Subcutaneous abdominal adipose tissue (tissue), 5 donors: ENCODE measurements at regions not wholly inside any gene's neighbourhood (a gene's known extent, or its start where the extent isn't known, plus 50 kb on each side); places are given as distances from the start of the nearest gene placed in this dataset.

Source experiments
- H3K27ac ChIP-seq: one replicate; pipeline ENCODE4 v1.7.0; 2013; ENCODE audit warnings: low read depth, mild to moderate bottlenecking, inconsistent platforms, low read length, moderate library complexity
- H3K27me3 ChIP-seq, 5 donors: one replicate each; pipeline ENCODE4 v1.7.0; 2013; ENCODE audit warnings: low read length in 5 of 5, inconsistent platforms in 1 of 5; ENCODE audit not compliant: control insufficient read depth in 5 of 5, insufficient read depth in 4 of 5
- H3K36me3 ChIP-seq, 5 donors: one replicate each; pipeline ENCODE4 v1.7.0; 2013; ENCODE audit warnings: low read length in 5 of 5; ENCODE audit not compliant: control insufficient read depth in 5 of 5, insufficient read depth in 5 of 5
- H3K4me1 ChIP-seq, 5 donors: one replicate each; pipeline ENCODE4 v1.7.0; 2013; ENCODE audit warnings: low read length in 5 of 5, mild to moderate bottlenecking in 3 of 5, moderate library complexity in 1 of 5; ENCODE audit not compliant: control insufficient read depth in 5 of 5, insufficient read depth in 5 of 5
- H3K4me3 ChIP-seq, 5 donors: one replicate each; pipeline ENCODE4 v1.7.0; 2013; ENCODE audit warnings: low read length in 5 of 5, low read depth in 1 of 5
- H3K9ac ChIP-seq, 5 donors: one replicate each; pipeline ENCODE4 v1.7.0; 2013; ENCODE audit warnings: low read length in 5 of 5, mild to moderate bottlenecking in 4 of 5, moderate library complexity in 3 of 5
- H3K9me3 ChIP-seq, 5 donors: one replicate each; pipeline ENCODE4 v1.7.0; 2013; ENCODE audit warnings: low read length in 5 of 5; ENCODE audit not compliant: control insufficient read depth in 5 of 5
- donor health status: healthy.
- donor health status: healthy.
- donor health status: healthy.
- donor health status: healthy.
- donor health status: healthy.

DNA sequence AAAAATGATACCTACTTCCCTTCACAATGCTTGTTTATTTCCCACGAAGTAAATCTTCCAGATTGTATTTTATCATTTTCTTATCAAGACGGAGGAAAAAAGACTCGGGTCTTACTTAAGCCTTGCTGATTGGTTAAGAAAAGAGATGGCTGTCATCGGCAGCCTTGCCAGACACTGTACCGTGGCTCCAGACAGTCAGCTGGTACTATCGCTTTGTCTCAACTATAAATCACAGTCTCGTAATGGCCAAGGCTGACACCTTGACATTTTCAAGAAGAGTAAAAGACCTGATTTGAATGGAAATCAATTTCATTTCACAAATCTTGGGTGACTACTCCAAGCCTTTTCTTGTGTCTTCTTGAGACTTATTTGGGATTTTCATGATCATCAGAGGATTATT, 868.0 kb downstream of the USP25 start:
- H3K27me3 ChIP-seq = no peaks in the 10 kb centered on the region
- H3K4me3 ChIP-seq = no peak overlapping the region
- no peaks in the 10 kb centered on the region for H3K9me3 ChIP-seq
- peaks cover 0 to 5% (median 0%) of the 10 kb centered on the region in 5 donors for H3K4me1 ChIP-seq
- H3K27ac ChIP-seq = no peak overlapping the region
- peaks cover 0 to 11% (median 3%) of the 10 kb centered on the region in 5 donors for H3K36me3 ChIP-seq
- H3K9ac ChIP-seq = no peak overlapping the region

DNA sequence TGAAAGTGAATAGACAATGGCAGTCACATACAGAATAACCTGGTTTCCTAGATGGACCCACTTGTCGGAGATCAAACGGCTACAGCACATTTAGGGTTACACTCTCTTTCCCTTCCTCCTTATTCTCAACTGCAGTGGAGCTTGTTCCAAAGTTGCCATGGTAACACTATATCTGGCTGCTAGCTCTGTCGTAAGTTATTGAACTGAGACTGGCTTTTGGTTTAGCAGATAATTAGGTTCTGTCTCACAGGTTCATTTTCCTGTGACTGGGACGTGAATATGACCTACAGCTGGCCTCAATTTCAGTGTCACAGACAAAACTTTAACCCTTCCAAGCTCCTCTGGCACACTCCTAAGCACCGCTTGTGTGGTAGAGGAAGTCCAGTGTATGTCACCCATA, 875.8 kb downstream of the USP25 start:
- Histone ChIP-seq H3K27ac (no peak overlapping the region), H3K36me3 (peaks cover 4 to 17% (median 10%) of the 10 kb centered on the region in 5 donors), H3K9ac (no peak overlapping the region), H3K4me1 (no peaks in the 10 kb centered on the region), H3K4me3 (no peak overlapping the region), H3K27me3 (no peaks in the 10 kb centered on the region), H3K9me3 (no peaks in the 10 kb centered on the region)

DNA sequence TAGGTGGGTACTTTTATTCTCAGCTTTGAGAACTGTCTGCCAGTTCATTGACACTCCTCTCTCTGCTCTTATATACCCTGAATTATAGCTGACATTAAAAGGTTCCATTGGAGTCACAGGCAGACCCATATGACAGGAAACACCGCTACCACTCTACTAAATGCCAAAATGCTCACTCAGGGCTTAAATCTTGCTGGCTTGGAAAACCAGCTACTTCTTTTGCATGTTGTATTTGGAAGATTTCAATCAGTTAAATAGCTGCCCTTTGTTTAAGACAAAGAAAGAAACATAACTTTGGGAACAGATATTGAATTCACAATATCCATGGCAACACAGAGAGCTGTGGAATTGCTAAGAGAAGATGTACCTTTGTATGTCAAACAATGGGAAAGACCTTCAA, 876.5 kb downstream of the USP25 start:
- Histone ChIP-seq H3K27ac (no peak overlapping the region), H3K9ac (no peak overlapping the region), H3K9me3 (no peaks in the 10 kb centered on the region), H3K27me3 (no peaks in the 10 kb centered on the region), H3K36me3 (peaks cover 4 to 17% (median 10%) of the 10 kb centered on the region in 5 donors), H3K4me3 (no peak overlapping the region), H3K4me1 (no peaks in the 10 kb centered on the region)

DNA sequence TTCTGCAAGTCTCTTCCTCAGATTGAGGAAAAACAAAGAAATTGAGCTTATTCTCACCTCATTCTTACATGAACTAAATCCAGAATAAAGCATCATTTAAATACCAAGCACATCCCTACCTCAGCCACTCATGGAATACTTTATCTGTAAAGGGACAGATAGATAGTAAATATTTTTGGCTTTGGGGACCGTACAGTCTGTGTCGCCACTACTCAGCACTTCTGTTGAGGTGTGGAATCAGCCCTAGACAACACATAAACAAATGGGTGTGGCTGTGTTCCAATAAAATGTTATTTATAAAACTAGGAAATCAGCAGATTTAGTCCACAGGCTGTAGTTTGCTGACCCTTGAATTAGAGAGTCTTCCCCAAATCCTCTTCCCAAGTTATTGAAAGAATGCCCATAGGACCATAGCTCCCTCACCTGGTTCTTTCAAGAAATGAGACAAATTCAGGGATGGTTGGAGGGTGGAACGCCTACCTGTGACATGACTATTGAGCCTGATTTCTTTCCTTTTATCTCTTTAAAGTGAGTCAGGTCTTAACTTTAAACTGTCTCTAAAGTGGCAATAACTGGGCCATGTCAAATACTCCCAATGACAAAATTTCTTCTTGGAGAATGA, 878.5 kb downstream of the USP25 start:
- Histone ChIP-seq H3K4me3 (no peak overlapping the region), H3K27me3 (no peaks in the 10 kb centered on the region), H3K27ac (no peak overlapping the region), H3K4me1 (no peaks in the 10 kb centered on the region), H3K9ac (no peak overlapping the region), H3K36me3 (peaks cover 5 to 17% (median 10%) of the 10 kb centered on the region in 5 donors), H3K9me3 (no peaks in the 10 kb centered on the region)

DNA sequence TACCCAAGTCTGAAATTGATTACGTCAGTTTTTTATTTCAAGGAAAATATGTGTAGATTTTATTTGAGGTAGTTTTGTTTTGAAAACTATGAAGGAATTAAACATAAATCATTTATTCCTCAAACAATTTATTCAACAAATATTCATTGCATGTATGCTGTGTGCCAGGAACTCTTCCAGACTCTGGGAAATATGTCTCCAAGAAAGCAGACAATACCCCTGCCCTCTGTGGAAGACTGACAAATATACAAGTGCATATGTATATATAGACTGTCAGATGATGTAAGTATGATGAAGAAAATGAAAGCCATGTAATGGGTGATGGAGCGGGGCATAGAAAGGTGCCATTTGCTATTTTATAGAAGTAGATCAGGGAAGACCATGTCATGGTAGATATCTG, 889.5 kb downstream of the USP25 start:
- Histone ChIP-seq H3K27me3 (no peaks in the 10 kb centered on the region), H3K36me3 (peaks cover 0 to 20% (median 8%) of the 10 kb centered on the region in 5 donors), H3K27ac (no peak overlapping the region), H3K9ac (no peak overlapping the region), H3K4me1 (no peaks in the 10 kb centered on the region), H3K9me3 (peaks cover 0 to 3% (median 0%) of the 10 kb centered on the region in 5 donors), H3K4me3 (no peak overlapping the region)

DNA sequence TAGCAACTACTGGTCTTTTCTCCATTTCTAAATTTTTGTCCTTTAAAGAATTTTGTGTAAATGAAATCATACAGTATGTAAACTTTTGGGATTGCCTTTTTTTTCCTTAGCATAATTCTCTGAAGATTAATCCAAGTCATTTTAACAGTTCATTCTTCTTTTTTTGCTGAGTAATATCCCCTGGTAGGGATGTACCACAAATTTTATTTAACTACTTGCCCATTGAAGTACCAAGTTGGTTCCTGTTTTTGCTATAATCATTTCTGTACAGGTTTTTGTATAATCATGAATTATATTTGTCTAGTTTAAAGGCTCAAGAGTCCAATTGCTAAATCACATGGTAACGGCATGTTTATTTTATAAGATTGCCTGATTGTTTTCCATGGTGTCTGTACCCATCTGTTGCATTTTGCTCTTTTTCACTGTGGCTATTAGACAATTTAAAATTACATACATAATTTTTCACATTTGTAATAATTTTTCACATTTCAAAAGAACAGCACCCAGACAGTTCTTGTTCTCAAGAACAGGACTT, 891.1 kb downstream of the USP25 start:
- H3K27ac ChIP-seq = no peak overlapping the region
- no peaks in the 10 kb centered on the region for H3K27me3 ChIP-seq
- H3K4me3 ChIP-seq = no peak overlapping the region
- H3K36me3 ChIP-seq = peaks cover 0 to 20% (median 8%) of the 10 kb centered on the region in 5 donors
- H3K9ac ChIP-seq = no peak overlapping the region
- peaks cover 0 to 3% (median 0%) of the 10 kb centered on the region in 5 donors for H3K9me3 ChIP-seq
- H3K4me1 ChIP-seq = peaks cover 0 to 5% (median 0%) of the 10 kb centered on the region in 5 donors

DNA sequence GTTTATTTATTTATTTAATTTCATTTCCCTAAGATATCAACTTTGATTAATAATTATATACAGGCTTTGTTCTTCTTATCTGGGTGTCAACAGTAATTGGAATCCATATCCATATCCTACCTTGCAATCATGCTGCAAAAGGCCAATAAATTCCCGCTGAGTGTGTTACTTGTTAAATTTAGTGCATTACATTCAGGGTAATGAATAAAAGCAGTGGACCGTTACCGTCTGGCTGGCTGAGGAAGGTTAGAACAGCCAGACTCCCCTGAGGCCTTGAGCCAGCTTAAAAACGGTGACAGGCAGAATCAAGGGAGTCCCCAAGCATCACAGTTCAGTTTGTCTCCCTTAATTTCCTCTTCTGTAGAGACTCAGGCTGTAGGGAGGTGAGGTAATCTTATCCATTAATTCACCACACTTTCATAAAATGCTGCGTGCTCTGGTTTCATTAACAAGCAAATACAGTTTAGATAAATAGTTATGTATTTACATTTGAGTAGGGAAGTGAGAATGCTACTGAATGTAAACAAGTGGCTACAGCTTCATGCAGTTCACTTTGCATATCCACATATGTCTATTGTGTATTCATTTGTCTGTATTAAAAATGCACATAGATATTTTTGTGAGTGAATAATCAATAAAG, 888.2 kb upstream of the CXADR start:
- Histone ChIP-seq H3K4me3 (no peak overlapping the region), H3K9me3 (peaks cover 0 to 1% (median 0%) of the 10 kb centered on the region in 5 donors), H3K36me3 (peaks cover 0 to 11% (median 8%) of the 10 kb centered on the region in 5 donors), H3K9ac (no peak overlapping the region), H3K4me1 (peaks cover 0 to 5% (median 0%) of the 10 kb centered on the region in 5 donors), H3K27ac (no peak overlapping the region), H3K27me3 (no peaks in the 10 kb centered on the region)

DNA sequence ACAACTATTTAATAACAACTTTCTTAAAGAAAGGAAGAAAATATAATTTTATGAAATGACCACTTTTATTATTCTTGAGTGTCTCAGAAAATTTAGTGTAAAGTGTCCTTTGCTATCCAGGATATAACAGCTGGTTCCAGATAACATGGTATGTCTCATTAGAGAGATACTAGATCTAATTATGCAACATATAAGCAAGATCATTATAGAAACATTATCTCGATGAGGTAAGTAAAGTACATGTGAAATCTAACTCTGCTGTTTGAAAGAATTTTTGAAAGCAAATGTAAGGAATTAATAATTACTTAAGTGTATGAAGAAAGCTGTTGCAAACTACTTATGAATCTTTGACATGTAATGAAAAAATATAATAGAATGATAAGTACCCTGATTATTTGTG, 887.4 kb upstream of the CXADR start:
- H3K4me1 ChIP-seq = peaks cover 0 to 5% (median 0%) of the 10 kb centered on the region in 5 donors
- no peak overlapping the region for H3K27ac ChIP-seq

DNA sequence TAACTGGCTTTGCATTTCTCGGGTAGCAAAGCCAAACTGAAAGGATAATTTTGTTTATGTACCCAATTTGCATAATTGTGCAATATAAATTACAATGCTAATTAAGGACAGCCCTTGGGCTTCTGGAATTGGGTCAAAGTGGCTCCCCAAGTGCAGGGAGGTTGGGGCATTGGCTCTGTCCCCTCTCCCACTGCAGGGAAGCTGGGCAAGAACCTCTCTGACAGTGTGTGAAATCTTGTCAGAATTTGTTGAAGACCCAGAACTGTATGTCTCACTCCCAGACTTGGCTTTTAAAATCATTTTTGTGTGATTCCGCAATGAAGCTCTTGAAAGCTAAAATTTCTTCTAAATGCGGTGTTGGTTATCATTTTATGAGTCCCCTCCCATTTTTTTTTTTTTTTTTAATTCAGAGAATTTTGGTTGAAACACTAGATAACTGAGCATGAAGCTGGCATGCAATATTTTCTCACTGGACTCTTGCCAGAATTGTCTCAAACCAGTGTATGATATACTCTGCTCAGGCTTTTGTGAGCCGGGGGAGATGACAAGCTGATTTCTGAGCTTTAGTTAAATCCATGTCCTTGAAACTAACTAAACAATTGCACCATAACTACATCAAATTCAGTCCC, 878.9 kb upstream of the CXADR start:
- peak overlapping the region; percentile 47 for H3K27ac ChIP-seq
- H3K4me3 ChIP-seq = no peak overlapping the region
- no peaks in the 10 kb centered on the region for H3K27me3 ChIP-seq
- H3K9me3 ChIP-seq = no peaks in the 10 kb centered on the region
- H3K36me3 ChIP-seq = peaks cover 0 to 4% (median 3%) of the 10 kb centered on the region in 5 donors
- no peak overlapping the region for H3K9ac ChIP-seq
- H3K4me1 ChIP-seq = peaks cover 0 to 14% (median 9%) of the 10 kb centered on the region in 5 donors

More for the DNA sequence above, 887.4 kb upstream of the CXADR start:
- Histone ChIP-seq H3K36me3 (peaks cover 0 to 14% (median 9%) of the 10 kb centered on the region in 5 donors), H3K4me3 (no peak overlapping the region), H3K9me3 (no peaks in the 10 kb centered on the region), H3K27me3 (no peaks in the 10 kb centered on the region), H3K9ac (no peak overlapping the region)

DNA sequence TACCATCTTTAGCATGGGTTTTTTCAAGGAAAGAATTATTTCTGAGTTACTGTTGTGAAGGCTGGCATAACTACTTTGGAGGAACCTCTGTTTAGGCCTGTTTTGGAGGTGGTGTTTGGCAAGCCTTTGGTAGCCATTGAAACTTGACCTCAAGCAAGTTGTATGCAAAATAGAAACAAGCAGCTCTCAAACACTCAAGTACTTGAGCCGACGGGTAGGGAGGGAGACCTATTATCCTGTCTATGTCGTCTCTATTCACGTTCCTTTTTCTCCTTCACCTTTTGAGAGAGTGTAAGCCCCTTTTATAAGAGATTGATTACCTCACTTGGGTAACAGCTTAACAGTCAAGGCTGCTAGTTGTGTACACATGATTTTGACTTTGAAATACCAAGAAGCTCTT, 878.3 kb upstream of the CXADR start:
- Histone ChIP-seq H3K4me1 (peaks cover 0 to 14% (median 9%) of the 10 kb centered on the region in 5 donors), H3K27me3 (no peaks in the 10 kb centered on the region), H3K27ac (peak overlapping the region; percentile 47), H3K9me3 (no peaks in the 10 kb centered on the region), H3K36me3 (peaks cover 0 to 4% (median 3%) of the 10 kb centered on the region in 5 donors), H3K4me3 (no peak overlapping the region), H3K9ac (no peak overlapping the region)
